ENCODE measurements at regions not wholly inside any gene's neighbourhood (a gene's known extent, or its start where the extent isn't known, plus 50 kb on each side); places are given as distances from the start of the nearest gene placed in this dataset.

DNA sequence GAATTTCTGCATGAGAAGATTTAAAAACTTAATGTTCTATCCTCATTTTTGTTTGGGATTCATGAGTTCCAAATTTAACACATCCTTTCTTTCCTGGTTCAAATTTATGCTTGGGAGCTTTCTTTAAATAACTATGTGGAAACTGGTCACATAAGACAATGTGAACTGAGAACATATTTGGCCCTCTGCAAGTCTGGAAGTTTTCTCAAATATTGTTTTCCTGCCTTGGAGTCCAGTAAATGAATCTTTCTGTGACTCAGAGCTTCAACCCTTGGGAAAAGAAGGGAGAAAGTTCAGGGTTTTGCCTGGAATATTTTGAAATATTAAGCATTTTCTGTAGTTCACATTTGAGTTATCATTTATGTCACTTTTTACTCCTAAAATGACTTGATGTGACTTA, 559.0 kb upstream of the NRP1 start:
- Histone ChIP-seq H3K56ac (replicated peaks; ENCODE audit: insufficient read length, low read depth, low read length) (no peak overlapping the region), H2BK15ac (ENCODE audit: low read length) (no peak overlapping the region), H3K23me2 (ENCODE audit: low read depth, low read length) (no peaks in the 10 kb centered on the region), H4K20me1 (replicated peaks in 1 of 2; ENCODE audit: control insufficient read depth in 1 of 2, insufficient read depth in 2 of 2, low read length in 2 of 2) (no peaks in the 10 kb centered on the region), H4K8ac (ENCODE audit: extremely low read depth, insufficient read depth, low read length) (no peak overlapping the region), H3K9me3 (ENCODE audit: insufficient read depth in 2 of 2, low read depth in 1 of 2, low read length in 1 of 2) (no peaks in the 10 kb centered on the region; a peak in 1 of 4 replicates), H3K4me2 (ENCODE audit: insufficient read depth in 1 of 2, low read depth in 2 of 2, low read length in 2 of 2) (no peak overlapping the region), H3K18ac (ENCODE audit: extremely low read depth, low read length) (no peak overlapping the region), H3K36me3 (ENCODE audit: control insufficient read depth in 2 of 4, insufficient read depth in 4 of 4, low read length in 3 of 4) (no peaks in the 10 kb centered on the region), H2BK120ac (replicated peaks; ENCODE audit: low read depth, low read length) (no peak overlapping the region), H2BK5ac (ENCODE audit: low read depth, low read length) (no peak overlapping the region), H3K9ac (replicated peaks in 1 of 4; ENCODE audit: extremely low read depth in 1 of 4, low read depth in 3 of 4, low read length in 3 of 4) (no peak overlapping the region), H3K27ac (ENCODE audit: low read depth, low read length) (no peak overlapping the region), H2BK20ac (ENCODE audit: low read length) (no peak overlapping the region), H2BK12ac (ENCODE audit: low read depth, low read length) (no peak overlapping the region), H2AFZ (ENCODE audit: low read length) (no peak overlapping the region), H3K4me1 (replicated peaks in 1 of 4; ENCODE audit: control insufficient read depth in 3 of 4, insufficient read depth in 4 of 4, low read length in 3 of 4) (no peaks in the 10 kb centered on the region), H4K5ac (ENCODE audit: insufficient read length, low read depth, low read length) (no peak overlapping the region), H3K23ac (ENCODE audit: insufficient read length) (no peak overlapping the region), H3K14ac (ENCODE audit: insufficient read length) (no peak overlapping the region), H3K79me2 (ENCODE audit: control insufficient read depth in 1 of 2, insufficient read depth in 2 of 2, low read length in 2 of 2) (no peaks in the 10 kb centered on the region), H3K79me1 (ENCODE audit: low read depth, low read length) (no peaks in the 10 kb centered on the region), H3K4me3 (ENCODE audit: extremely low read depth in 1 of 4, insufficient read depth in 2 of 4, low read depth in 3 of 4, low read length in 4 of 4) (no peak overlapping the region), H2AK5ac (ENCODE audit: low read depth, low read length) (no peak overlapping the region), H4K91ac (replicated peaks; ENCODE audit: insufficient read length, low read length) (no peak overlapping the region), H3K27me3 (replicated peaks in 1 of 4; ENCODE audit: control insufficient read depth in 3 of 4, extremely low read depth in 1 of 4, insufficient read depth in 3 of 4, low read length in 3 of 4) (no peaks in the 10 kb centered on the region), H3K4ac (replicated peaks; ENCODE audit: insufficient read length, low read depth, low read length) (no peak overlapping the region)
- no peak for DNase-seq (ENCODE audit: low read depth in 1 of 2, low spot score in 2 of 2)
- CTCF ChIA-PET (ENCODE audit: partially characterized antibody): no interaction called here
- FAIRE-seq: no peak
- POLR2A ChIA-PET (ENCODE audit: partially characterized antibody): no interaction called here
- TF ChIP-seq TAF1 (IDR thresholded peaks at IDR 0.05; ENCODE audit: low read depth, low read length) (no peak), KDM4A (IDR thresholded peaks at IDR 0.05; ENCODE audit: low read depth, low read length, severe bottlenecking) (no peak), CEBPB (IDR thresholded peaks at IDR 0.05; ENCODE audit: low read depth, low read length) (no peak), SAP30 (IDR thresholded peaks at IDR 0.05; ENCODE audit: insufficient read depth, insufficient replicate concordance, low read length) (no peak), RXRA (IDR thresholded peaks at IDR 0.05; ENCODE audit: insufficient read depth, low read depth, low read length) (no peak), BCL11A (IDR thresholded peaks at IDR 0.05; ENCODE audit: low read depth in 2 of 2, low read length in 2 of 2) (no peak), EZH2 (IDR thresholded peaks at IDR 0.05; ENCODE audit: low read depth, low read length, severe bottlenecking) (no peak), ATF2 (IDR thresholded peaks at IDR 0.05; ENCODE audit: low read length) (no peak), MAFK (IDR thresholded peaks at IDR 0.05; ENCODE audit: low read depth, low read length) (no peak), ASH2L (IDR thresholded peaks at IDR 0.05; ENCODE audit: low read length) (no peak), GABPA (IDR thresholded peaks at IDR 0.05; ENCODE audit: borderline replicate concordance, insufficient read depth, low read length) (no peak), POLR2AphosphoS5 (IDR thresholded peaks at IDR 0.05; ENCODE audit: low read depth, low read length) (no peak), SIN3A (conservative IDR thresholded peaks at IDR 0.05 in 1 of 2, IDR thresholded peaks at IDR 0.05 in 1 of 2; ENCODE audit: low read depth in 1 of 2, low read length in 2 of 2) (no peak), TCF12 (IDR thresholded peaks at IDR 0.05; ENCODE audit: low read depth, low read length) (no peak), JUND (IDR thresholded peaks at IDR 0.05; ENCODE audit: low read length) (no peak)

Measured in H1 (cell line).